ENCODE measurements at regions not wholly inside any gene's neighbourhood (a gene's known extent, or its start where the extent isn't known, plus 50 kb on each side); places are given as distances from the start of the nearest gene placed in this dataset.

DNA sequence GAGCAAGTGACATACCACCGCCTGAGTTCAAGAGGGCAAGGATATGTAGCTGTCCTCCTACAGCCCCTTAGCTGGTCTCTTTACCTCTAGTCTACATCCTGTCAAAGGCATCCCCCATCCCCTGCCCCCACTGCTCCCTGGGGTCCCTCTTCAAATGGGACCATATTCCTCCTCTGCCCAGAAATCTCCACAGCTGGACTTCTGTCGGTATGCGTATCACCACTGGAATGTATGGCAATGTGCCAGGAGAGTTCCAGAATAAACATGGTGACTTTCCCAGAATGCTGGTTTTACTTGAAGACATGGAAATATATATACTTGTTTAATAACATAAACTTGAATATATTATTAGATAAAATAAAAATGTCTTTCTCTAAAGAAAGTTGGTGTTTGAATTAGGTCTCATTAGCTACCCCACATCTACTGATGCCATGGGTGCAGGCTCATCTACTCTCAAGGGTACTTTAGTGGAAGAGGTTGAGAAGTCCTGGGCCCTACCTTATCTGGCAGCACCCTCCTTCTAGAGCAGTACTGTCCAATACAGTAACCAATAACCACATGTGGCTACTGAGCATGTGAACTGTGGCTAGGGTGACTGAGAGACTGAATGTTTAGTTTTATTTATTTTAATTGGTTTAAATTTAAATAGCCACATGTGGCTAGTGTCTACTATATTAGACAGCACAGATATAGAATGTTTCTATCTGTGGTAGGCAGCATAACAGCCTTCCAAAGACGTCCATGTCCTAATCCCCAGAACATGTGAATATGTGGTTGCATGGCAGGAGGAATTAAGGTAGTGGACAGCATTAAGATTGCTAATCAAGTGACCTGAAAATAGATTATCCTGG lies 181.7 kb upstream of the SLC30A5 start:
- peak; percentile 10 for DNase-seq

DNA sequence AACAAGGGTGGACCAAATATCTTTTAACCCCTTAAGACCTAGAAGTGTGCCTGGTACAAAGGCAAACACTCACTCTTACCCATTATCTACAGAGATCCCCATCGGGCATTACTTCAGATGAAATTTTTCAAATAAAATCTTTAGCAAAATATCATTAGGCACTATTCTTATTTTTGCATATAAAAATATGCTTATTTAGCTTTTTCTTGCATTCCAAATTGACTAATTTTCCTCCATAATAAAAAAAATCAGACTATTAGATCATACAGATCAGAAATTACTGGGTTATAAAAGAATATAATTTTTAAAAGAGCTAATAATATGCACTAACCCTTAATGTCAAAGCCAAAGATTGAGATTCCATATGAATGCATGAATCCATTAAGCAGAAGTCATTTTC lies 178.7 kb upstream of the SLC30A5 start:
- DNase-seq: no peak

DNA sequence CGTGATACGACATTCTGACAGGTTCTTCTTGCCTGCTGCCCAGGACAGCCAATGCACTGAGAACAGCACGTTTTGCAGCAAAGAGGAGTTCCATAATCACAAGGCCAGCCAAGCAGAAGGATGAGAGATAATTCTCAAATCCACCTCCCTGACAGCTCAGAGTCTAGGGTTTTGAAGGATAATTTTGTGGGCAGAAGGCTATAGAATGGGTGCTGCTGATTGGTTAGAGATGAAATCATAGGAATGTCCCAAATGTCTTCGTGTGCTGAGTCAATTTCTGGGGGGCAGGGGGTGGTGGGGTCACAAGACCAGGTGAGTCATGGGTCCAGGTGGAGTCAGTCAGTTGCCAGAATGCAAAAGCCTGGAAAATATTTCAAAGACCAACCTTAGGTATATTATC lies 175.5 kb upstream of the SLC30A5 start:
- no peak for DNase-seq

DNA sequence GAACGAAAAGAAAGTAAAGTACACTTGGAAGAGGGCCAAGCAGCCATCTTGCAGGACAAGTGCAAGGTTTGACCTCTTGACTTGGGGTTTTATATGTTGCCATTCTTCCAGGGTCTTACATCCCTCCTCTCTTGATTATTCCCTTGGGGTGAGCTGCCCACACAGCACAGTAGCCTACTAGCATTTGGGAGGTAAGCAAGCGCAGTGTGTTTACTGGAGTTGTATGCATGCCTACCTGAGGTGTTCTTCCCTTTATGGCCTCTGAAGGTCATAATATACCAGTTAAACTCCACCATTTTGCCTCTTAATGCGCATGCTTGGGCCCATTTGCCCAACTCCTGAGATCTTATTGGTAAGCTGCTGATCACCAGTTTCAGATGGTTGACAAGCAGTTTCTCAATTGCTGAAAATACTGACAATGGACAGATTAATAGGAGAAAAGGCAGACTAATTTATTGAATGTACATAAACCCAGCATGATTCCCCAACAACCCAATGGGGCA lies 173.8 kb upstream of the SLC30A5 start:
- DNase-seq: no peak

DNA sequence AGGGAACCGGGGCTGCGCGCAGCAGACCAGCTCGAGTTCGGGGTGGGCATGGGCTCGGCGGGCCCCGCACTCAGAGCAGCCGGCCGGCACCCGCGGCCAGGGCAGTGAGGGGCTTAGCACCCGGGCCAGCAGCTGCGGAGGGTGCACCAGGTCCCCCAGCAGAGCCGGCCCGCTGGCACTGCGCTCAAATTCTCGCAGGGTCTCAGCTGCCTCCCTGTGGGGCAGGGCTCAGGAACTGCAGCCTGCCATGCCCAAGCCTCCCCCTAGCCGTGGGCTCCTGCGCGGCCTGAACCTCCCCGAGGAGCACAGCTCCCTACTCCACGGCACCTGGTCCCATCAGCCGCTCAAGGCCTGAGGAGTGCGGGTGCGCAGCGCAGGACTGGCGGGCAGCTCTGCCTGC lies 172.9 kb upstream of the SLC30A5 start:
- DNase-seq: no peak

DNA sequence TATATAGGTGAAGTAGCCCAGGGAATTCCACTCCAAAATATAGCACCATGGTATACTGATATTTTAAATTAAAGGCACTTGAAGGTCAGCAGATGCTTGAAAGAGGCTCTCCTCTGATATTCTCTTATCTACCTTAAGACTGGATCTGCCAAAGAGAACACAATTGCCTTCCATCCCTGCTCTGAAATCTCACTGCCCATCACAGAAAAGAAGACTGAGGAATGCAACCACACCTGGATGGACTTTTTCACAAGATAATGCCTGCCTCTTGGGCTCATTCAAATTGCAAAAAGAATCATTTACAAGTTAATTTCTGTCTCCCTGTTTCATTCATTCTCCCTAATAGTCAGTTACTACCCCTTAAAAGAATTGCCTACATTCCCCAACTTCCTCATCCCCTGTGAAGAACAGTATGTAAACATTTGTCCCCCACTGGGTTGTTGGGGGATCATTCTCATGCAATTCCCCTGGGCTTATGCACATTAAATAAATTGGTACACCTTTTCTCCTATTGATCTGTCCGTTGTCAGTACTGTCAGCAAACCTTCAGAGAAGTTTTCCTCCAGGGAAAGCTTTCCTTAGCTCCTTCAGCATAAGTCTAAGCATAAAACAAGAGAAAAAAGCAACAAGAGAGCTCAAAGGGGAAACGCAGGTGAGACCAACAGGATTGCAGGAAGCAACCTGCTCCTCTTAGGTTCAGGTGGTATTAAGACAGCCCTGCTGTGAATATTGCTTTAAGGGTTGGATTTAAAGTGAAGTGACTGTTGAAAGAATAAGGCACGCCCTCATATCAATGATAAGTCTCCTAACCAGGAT lies 171.4 kb upstream of the SLC30A5 start:
- no peak for DNase-seq

DNA sequence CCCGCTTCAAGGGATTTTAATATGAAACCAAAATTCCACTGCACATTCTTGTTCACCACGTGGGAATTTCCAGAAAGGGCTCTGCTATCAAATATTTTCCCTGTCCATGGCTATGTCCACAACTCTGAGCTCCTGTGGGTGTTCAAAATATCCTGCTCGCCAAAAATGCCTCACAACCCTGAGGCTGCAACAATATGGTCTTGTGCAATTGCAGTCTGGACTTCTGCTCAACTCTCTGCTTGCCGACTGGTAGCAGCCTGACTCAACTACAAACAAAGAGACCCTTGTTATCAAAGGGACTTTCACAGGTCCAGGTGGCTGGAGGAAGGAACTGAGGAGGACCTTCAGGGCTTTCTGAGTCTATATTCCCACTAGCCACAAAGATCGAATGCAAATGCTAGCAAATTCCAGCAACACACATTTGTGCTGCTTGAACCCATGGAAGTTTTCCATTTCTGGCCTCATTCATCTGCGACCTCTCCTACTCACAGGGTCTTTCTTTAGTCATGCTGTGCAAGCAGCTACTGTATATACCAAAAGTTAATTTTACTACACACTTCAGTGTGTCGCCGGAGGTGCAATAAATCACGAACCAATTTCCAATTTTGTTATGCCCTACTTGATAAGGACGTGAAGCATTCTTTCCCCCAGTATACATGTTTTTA lies 169.2 kb upstream of the SLC30A5 start:
- peak; percentile 34 for DNase-seq

DNA sequence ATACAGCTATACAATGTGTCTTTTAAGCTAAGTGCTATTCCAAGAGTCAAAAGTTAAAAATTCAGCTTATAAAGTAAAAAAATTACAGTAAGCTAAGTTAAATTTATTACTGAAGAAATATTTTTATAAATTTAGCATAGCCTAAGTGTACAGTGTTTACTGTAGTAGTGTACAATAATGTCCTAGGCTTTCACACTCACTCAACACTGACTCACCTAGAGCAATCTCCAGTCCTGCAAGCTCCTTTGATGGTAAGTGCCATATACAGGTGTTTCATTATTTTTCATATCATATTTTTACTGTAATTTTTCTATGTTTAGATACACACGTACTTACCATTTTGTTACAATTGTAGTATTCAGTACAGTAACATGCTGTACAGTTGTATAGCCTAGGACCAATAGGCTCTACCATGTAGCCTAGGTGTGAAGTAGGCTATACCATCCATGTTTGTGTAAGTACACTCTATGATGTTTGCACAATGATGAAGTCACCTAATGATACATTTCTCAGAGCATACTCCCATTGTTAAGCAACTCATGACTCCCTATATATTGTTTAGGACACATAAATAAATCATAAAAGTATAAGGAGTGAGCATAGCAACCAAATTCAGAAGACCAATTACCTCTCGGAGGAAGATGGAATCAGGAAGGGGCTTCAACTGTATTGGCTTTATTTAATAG lies 165.1 kb upstream of the SLC30A5 start:
- no peak for DNase-seq

DNA sequence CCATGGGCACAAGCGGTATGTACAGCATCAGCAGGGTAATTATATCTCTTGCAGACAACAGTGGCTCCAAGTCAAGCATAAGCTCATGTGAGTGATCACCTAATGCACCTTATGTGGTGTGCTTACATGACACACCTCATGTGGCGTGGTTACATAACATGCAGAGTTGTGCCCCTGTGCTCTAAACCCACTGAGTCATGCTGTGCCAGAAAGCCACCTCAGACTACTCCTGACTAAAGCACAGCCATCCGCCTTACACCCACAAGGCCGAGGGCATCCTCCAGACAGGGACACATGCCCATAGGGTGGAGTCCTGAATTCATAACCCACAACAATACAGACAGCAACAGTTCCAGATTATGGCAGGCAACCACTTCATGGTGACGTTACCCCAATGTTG lies 163.7 kb upstream of the SLC30A5 start:
- DNase-seq: no peak

DNA sequence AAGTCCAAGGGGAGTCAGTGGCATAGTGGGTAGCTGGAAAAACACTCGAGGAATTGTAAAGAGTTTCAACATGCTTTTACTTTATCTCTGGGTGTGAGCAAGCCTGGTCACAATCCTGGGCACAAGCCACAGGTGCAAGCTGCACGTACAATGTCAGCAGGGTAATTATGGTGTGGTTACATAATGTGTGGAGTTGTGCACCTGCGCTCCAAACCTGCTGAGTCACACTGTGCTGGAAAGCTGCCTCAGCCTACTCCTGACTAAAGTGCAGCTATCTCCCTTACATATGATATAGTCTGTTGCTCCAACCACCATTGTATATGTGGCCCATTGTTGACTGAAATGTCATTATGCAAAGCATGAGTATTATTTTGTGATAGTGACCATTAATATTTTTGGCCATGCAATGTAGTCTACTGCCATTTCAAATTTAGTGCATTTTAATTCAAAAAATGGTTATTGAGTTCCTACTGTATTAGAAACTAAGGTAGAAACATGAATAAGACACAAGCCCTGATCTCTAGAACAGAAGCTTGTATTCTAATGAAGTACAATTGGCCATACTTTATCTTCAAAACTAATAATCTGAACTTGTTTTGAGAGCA lies 160.9 kb upstream of the SLC30A5 start:
- DNase-seq: no peak

DNA sequence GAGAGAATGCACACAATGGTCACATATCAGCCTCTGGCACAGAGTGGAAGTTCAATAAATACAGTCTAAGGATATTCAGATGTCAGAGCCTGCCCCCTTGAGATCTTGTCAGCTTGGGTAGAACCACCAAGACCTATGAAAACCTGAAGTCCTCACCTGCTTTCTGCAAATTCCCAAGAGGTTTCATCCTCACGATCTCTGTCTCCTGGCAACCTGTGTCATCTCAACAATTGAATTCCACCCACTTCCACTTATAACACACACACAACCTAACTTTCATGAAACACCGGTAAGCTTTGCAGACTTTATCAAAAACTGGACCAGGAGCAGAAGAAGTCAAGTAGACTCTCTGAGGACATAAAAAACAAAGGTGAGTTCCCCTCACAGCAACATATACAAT lies 151.6 kb upstream of the SLC30A5 start:
- no peak for DNase-seq

DNA sequence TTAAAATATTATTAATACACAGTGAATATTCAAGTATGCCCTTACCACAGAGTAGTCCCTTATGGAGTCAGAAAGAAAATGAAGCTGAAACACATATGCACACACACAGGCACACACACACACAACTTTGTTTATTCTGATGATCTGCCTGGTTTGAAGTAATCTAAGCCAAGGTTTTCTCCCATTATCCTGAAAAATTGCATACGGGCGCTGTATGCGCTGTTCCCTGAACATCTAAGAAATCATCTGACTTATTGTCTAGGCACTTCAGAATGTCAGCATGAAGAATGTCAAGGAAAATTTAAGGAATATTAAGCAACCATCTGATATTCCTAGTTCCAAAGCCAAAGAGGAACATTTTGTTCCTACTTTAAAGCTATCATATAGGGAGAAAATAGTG lies 147.1 kb upstream of the SLC30A5 start:
- no peak for DNase-seq

DNA sequence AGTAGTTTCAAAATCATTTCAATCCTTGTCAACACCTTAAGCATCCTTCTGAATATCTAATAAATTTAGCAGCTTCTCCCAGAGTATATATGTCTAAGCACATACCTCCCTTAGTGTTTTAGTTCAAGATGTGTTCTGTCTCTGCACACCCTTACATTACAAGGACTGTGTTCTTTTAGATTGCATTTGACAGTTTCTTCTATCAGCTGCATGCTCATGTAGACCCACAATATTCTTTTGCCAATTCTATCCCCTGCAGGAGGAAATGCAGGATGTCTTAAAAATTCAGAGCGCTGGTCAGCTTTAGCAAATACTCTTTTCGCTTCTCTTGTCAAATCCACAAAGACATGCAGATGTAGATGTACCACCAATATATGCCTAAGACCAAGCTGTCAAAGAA lies 145.8 kb upstream of the SLC30A5 start:
- DNase-seq: no peak

DNA sequence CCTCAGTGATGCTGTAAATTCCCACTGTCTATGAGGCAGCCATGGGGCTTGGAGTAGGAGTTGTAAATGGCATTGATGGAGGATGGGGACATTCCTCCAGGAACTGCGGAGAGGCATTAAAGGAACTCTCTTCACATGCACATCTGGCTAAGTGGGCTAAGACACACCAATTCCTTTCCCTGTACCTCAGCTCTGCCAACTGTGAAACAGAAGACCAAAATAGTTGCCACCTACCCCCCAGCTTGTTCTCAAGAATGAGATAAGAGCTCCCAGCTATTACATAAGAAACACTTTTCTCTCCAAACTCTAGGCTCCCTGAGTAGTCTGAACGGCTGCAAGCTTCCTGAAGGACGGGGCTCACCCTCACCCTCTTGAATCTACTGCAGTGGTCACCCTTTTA lies 144.6 kb upstream of the SLC30A5 start:
- no peak for DNase-seq

DNA sequence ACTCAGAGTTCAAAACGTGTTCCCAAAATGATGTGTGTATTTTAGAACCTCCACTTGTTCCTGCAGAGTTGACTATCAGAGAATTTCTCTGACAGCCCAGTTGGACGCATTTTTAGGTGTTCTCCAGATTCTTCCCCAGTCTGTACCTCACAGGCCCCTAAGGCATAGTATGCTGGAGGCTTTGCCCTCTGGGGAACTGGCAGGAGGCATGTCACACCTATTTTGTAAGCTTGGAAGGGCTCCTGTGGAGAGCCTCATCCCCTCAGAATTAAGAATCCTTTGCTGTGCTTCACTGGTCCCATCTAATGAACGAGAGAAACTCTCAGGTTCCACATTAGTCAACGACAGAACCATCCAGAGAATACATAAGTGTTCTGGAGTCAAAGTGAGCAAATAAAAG lies 144.1 kb upstream of the SLC30A5 start:
- DNase-seq: no peak

DNA sequence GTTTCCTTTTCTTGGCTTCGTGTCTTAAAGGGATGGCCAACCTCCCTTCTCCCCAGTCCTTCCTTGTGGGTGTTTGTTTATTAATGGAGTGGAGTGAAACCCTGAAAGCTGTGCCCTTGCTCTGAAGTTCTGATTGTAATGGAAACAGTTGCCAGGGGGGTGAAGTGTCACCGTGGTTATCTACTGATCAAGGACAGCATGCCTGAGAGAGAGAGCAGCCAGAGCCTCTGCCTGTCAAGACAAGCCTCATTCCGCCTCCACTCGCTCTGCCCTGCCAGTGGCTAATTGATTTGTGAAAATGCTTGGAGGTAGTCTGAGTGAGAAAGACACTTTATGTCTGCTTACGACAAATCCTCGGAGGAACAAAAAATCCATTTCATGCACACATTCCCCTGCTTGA lies 143.7 kb upstream of the SLC30A5 start:
- no peak for DNase-seq

DNA sequence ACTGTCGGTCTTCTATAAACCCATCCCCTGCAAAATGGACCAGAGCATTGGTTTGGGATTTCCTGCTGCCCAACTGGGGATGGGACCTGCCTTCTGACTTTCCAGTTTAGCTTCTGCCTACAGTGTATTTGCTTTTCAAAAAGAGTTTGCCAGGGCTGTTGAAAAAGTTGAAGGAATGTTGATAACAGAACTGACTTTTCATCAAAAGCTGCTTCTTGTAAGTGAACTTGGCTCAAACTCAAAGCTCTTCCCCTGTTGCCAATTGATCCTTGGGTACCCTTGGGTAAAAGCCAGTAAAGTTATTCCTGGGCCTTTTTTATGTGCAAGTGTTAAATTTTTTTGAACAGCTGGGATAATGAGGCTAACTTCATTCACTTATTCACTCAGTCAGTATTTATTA lies 142.9 kb upstream of the SLC30A5 start:
- no peak for DNase-seq

DNA sequence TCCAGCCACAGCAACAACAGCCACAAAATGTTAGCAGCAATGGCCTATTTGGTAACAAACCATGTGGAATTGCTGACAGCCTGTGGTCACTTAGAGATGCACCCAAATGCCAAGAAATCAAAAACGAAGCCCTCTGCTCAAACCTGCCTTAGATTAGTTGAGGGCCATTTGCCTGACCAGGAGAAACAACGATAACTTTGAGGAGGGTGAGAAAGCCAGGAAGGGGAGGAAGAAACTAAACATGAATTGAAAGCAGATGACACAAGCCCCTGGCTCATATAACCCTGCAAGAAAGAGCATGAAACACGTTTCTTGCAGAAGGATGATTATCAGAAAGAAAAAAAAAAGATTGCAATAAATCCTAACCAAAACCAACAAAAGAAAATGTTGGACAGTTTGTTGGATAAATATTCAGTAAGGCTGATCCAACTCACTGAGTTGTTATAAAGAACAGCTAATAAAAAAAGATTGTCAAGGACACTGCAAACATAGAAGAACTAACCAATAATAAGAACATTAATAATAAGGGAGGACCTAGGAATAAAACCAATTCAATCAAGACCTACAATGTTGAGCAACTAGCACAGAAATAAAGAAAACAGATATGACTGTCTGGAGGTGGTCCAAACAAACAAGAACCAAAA lies 140.5 kb upstream of the SLC30A5 start:
- DNase-seq: no peak

DNA sequence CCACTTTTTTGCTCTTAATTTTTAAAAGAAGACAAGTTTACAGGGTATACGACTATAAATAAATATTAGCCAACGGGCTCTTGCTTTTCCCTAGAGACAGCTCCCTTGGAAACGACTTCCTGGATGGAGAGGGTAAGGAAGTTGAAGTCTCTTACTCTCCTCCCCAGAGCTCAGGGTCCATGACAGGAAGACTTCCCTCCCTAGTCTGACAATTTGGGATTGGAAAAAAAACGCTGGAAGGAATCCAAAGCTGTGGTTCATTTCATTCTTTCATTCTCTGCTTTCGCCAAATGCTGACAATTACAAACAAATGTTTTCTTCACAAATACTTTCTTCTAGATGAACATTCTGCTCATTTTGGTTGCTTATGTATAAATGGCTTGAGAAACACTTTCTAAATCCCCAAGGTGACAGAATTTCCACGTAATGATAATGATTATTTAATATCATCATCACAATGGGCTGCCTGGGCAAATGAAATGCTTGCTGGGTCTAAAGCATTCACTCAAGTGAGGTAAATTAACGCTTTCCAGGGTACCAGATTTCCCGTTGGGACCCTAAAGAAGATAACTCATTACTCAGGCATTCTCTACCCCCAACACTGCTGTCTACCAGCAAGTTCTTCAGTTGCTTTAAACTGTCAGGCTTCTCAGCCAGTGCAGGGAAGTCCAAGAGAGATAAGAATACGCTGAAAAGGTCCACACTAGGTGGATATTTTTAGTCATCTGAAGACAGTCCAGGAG lies 139.8 kb upstream of the SLC30A5 start:
- DNase-seq: no peak

DNA sequence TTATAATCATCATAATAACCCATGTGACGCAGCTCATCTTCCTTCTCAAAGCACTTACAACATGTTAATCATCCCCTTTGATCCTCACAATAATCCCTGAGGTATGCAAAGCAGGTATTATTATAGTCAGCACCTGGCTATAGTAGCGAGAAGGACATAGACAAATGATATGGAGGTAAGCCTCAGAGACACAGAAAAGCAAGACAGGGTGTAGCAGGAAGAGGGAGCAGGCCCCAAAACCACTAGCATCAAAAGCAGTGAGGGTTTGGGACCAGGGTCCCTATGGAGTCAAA lies 139.2 kb upstream of the SLC30A5 start:
- no peak for DNase-seq

DNA sequence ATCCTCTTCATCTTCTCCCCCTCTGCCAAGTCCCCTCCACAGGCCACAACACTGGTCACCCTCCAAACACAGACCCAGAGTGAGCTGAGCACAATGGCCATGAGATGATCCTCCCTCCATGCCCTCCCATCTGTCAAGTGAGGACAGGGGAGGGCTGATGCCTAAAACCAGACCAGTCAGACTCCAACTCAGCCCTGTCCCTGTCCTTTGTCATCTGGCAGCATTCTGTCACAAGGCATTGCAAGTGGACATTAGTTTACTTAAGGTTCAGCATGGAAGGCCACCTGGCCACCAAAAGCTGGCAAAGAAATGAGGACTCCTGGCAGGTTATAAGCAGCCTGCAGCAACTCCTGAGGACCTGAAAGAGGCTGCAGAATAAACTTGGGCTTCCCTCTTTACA lies 136.2 kb upstream of the SLC30A5 start:
- DNase-seq: no peak

DNA sequence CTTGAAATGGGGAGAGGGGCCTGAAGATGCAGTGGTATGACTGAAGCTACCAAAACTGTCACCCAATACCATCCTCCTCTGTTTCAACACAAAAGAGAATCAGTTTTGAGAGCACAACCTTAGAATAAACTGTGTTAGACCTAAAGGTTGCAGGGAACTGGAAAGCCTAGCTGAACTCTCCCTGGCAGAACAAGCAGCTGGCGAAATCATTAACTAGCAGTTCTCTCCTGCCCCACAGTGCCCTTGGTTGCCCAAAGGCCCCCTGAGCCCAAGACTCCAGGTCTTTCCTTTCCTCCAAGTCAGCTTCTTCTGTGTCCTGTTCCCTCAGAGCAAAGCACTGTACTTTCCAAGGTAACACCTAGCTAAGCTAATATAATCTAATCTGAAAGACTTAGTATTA lies 135.4 kb upstream of the SLC30A5 start:
- DNase-seq: no peak
